Smooth muscle cell (in vitro differentiated cells): ENCODE measurements at regions not wholly inside any gene's neighbourhood (a gene's known extent, or its start where the extent isn't known, plus 50 kb on each side); places are given as distances from the start of the nearest gene placed in this dataset.

Experiments
- DNase-seq: peaks from one replicate; lab custom pipeline; 2025; ENCODE audit not compliant: unreplicated experiment; lab: John Stamatoyannopoulos, UW
- H2AFZ ChIP-seq: fragments of 200-600 bp; sonication (generic); 2 replicates; pipeline ENCODE4 v1.6.0; 2016; ENCODE audit warnings: antibody characterized with exemption, low read depth, mild to moderate bottlenecking
- H3F3A ChIP-seq: fragments of 200-600 bp; sonication (generic); 2 replicates; pipeline ENCODE4 v1.6.0; 2017; ENCODE audit warnings: antibody characterized with exemption, low read depth
- H3K27ac ChIP-seq: fragments of 200-600 bp; sonication (generic); 2 replicates; pipeline ENCODE4 v1.5.1; 2016; ENCODE audit warnings: low read depth, mild to moderate bottlenecking
- H3K27me3 ChIP-seq: fragments of 200-600 bp; sonication (generic); 2 replicates; pipeline ENCODE4 v1.6.1; 2016; ENCODE audit warnings: low read depth, mild to moderate bottlenecking
- H3K36me3 ChIP-seq: fragments of 200-600 bp; sonication (generic); 2 replicates; pipeline ENCODE4 v1.5.1; 2016; ENCODE audit warnings: low read depth
- H3K4me1 ChIP-seq: fragments of 200-600 bp; sonication (generic); 2 replicates; pipeline ENCODE4 v1.5.1; 2016; ENCODE audit warnings: low read depth
- H3K4me2 ChIP-seq: fragments of 200-600 bp; sonication (generic); 2 replicates; pipeline ENCODE4 v1.6.0; 2016; ENCODE audit warnings: mild to moderate bottlenecking
- H3K4me3 ChIP-seq: fragments of 200-600 bp; sonication (generic); 2 replicates; pipeline ENCODE4 v1.5.1; 2016; ENCODE audit warnings: mild to moderate bottlenecking
- H3K79me2 ChIP-seq: fragments of 200-600 bp; sonication (generic); 2 replicates; pipeline ENCODE4 v1.6.0; 2016; ENCODE audit warnings: low read depth, mild to moderate bottlenecking
- H3K9ac ChIP-seq: fragments of 200-600 bp; sonication (generic); 2 replicates; pipeline ENCODE4 v1.6.0; 2016; ENCODE audit warnings: low read depth
- H3K9me3 ChIP-seq: fragments of 200-600 bp; sonication (generic); replicated peaks from 2 replicates; pipeline ENCODE4 v1.5.1; 2016; ENCODE audit warnings: low read depth
- H4K20me1 ChIP-seq: fragments of 200-600 bp; sonication (generic); 2 replicates; pipeline ENCODE4 v1.6.0; 2016; ENCODE audit warnings: low read depth
- CTCF ChIP-seq: fragments of 200-600 bp; sonication (generic); IDR thresholded peaks from 2 replicates; pipeline ENCODE4 v1.5.1; 2017; ENCODE audit warnings: borderline replicate concordance, mild to moderate bottlenecking, antibody characterized with exemption; ENCODE audit not compliant: insufficient read depth, poor library complexity, severe bottlenecking
- WGBS: methylation state at CpG from one replicate; pipeline ENCODE4 v1.1.7; 2016; ENCODE audit warnings: low lambda C conversion rate; 5-methylcytosine and 5-hydroxymethylcytosine counted together

- Histone ChIP-seq H3K4me2 (no peak overlapping the region), H3K4me1 (no peaks in the 10 kb centered on the region), H4K20me1 (no peaks in the 10 kb centered on the region), H3K27ac (no peak overlapping the region), H3F3A (no peaks in the 10 kb centered on the region), H2AFZ (no peak overlapping the region), H3K79me2 (no peaks in the 10 kb centered on the region), H3K36me3 (no peaks in the 10 kb centered on the region), H3K27me3 (no peaks in the 10 kb centered on the region), H3K9ac (no peak overlapping the region), H3K9me3 (no peaks in the 10 kb centered on the region), H3K4me3 (no peak overlapping the region)
- DNase-seq = no peak
- WGBS = 75% methylated on average over 1 of the region's 1 CpG
- no peak for TF ChIP-seq CTCF
These were observed 382.9 kb downstream of the KCTD12 start for GRCh38 chr13:76503291-76503690.

DNA sequence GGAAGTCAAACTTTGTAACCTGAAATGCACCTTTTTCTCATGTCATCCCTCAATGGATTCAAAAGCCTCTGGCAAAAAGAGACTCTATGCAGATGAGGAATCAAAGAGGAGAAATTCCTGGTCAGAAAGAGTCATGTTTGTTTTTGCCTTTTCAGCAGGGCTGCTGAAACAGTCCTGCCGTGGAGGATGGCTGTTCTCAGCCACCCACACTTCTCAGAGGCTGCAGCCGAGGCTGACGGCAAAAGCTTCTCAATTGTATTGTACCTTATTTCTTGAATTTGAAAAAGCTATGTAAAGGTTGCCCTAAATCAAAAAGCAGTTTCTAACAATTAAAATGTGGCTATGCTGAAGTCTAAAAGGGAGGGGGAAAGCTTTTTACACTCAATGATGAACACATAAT lies 385.3 kb downstream of the KCTD12 start:
- Histone ChIP-seq H3F3A (no peaks in the 10 kb centered on the region), H2AFZ (peak overlapping the region; percentile 32), H3K4me1 (no peaks in the 10 kb centered on the region), H3K4me2 (no peak overlapping the region), H3K9me3 (no peaks in the 10 kb centered on the region), H3K9ac (no peak overlapping the region), H4K20me1 (no peaks in the 10 kb centered on the region), H3K79me2 (no peaks in the 10 kb centered on the region), H3K27ac (no peak overlapping the region), H3K27me3 (no peaks in the 10 kb centered on the region), H3K36me3 (no peaks in the 10 kb centered on the region), H3K4me3 (no peak overlapping the region)
- TF ChIP-seq CTCF = no peak
- 17% methylated on average over 3 of the region's 3 CpGs for WGBS
- no peak for DNase-seq

DNA sequence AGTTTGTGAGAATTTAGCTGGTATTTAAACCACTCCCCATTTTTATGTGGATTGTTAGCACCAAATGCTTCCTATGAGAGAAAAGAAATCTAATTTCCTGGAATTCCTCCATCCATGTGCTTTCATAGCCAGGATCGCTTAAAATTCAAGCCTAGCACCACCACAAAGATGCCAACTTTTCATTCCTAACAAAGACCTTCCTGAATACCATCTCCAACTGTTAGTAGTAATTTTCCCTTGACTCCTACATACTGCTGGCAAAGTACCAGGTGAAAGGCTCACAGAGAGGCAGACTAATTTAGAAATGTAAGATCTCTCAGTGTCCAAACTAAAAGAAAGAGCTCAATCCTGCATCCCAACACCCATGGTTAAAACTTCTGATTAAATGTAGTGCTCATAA lies 386.3 kb downstream of the KCTD12 start:
- no peaks in the 10 kb centered on the region for H4K20me1 ChIP-seq
- WGBS = 88% methylated on average over 1 of the region's 1 CpG

More for the DNA sequence above, 386.3 kb downstream of the KCTD12 start:
- no peaks in the 10 kb centered on the region for H3K36me3 ChIP-seq
- H3K9me3 ChIP-seq = no peaks in the 10 kb centered on the region
- no peak for TF ChIP-seq CTCF
- H3K9ac ChIP-seq = no peak overlapping the region
- no peaks in the 10 kb centered on the region for H3K4me1 ChIP-seq
- H2AFZ ChIP-seq = no peak overlapping the region
- no peaks in the 10 kb centered on the region for H3K79me2 ChIP-seq
- no peak for DNase-seq
- H3K4me2 ChIP-seq = no peak overlapping the region
- no peak overlapping the region for H3K27ac ChIP-seq
- H3F3A ChIP-seq = no peaks in the 10 kb centered on the region
- H3K4me3 ChIP-seq = no peak overlapping the region
- no peaks in the 10 kb centered on the region for H3K27me3 ChIP-seq
